GM12878 (cell line): ENCODE measurements at regions not wholly inside any gene's neighbourhood (a gene's known extent, or its start where the extent isn't known, plus 50 kb on each side); places are given as distances from the start of the nearest gene placed in this dataset.

Source experiments
- ATAC-seq: fragments of 200-7000 bp; cut with Tn5 transposase; 3 replicates; pipeline ENCODE4 v1.9.1; 2020; ENCODE audit warnings: mild to moderate bottlenecking, moderate library complexity
- BruUV-seq: library from RNA; stranded (reverse); fragments of 400-500 nt; replicated peaks from 2 replicates; lab custom pipeline; 2021; lab: Mats Ljungman, UMichigan
- CTCF ChIA-PET: fragments of 300-600 bp; sonication (Branson Sonifier 250); formaldehyde crosslinking; extraction: SDS; loops from one replicate; lab custom pipeline; 2021; ENCODE audit warnings: inconsistent platforms; lab: Yijun Ruan, JAX
- POLR2A ChIA-PET: fragments of 350-600 bp; formaldehyde crosslinking; extraction: SDS; loops from one replicate; lab custom pipeline; 2021; ENCODE audit warnings: inconsistent platforms; lab: Charles Lee
- RAD21 ChIA-PET: fragments of 300-600 bp; sonication (Branson Sonifier 250); formaldehyde crosslinking; loops from one replicate; lab custom pipeline; 2023; ENCODE audit warnings: antibody characterized with exemption; ENCODE audit not compliant: unreplicated experiment; lab: Charles Lee
- SMC1A ChIA-PET: fragments of 300-600 bp; sonication (Branson Sonifier 250); formaldehyde crosslinking; loops from one replicate; lab custom pipeline; 2023; ENCODE audit not compliant: unreplicated experiment, uncharacterized antibody; lab: Charles Lee
- DNase-seq: peaks from one replicate; pipeline ENCODE4 v3.0.0-alpha.2; 2011; ENCODE audit warnings: low read depth, low spot score
- FAIRE-seq: peaks from 3 replicates; lab custom pipeline; 2011; peaks lifted over from hg19 to GRCh38; lab: Jason Lieb, UNC
- H2AFZ ChIP-seq: 2 replicates; pipeline ENCODE4 v1.6.0; 2011; ENCODE audit warnings: low read depth, low read length, control low read depth; ENCODE audit not compliant: control insufficient read depth
- H3K27ac ChIP-seq: 2 replicates; pipeline ENCODE4 v1.5.1; 2011; ENCODE audit warnings: control low read depth; ENCODE audit not compliant: control insufficient read depth, insufficient read depth
- H3K27me3 ChIP-seq, 2 experiments: replicated peaks in 1 of 2; 2 replicates each; pipeline versions ENCODE4 v1.6.0 to v1.6.1; 2011; ENCODE audit warnings: low read length in 1 of 2; ENCODE audit not compliant: control insufficient read depth in 2 of 2, insufficient read depth in 2 of 2
- H3K36me3 ChIP-seq, 2 experiments: 2 replicates each; pipeline ENCODE4 v1.5.1; 2011; ENCODE audit warnings: low read length in 1 of 2; ENCODE audit not compliant: control insufficient read depth in 2 of 2, insufficient read depth in 2 of 2
- H3K4me1 ChIP-seq: 2 replicates; pipeline ENCODE4 v1.6.1; 2011; ENCODE audit warnings: mild to moderate bottlenecking, low read length, moderate library complexity, mixed read lengths; ENCODE audit not compliant: control insufficient read depth, insufficient read depth
- H3K4me2 ChIP-seq: 2 replicates; pipeline ENCODE4 v1.6.0; 2011; ENCODE audit warnings: control low read depth; ENCODE audit not compliant: control insufficient read depth, insufficient read depth
- H3K4me3 ChIP-seq: fragments of 200-600 bp; sonication (generic); 2 replicates; pipeline ENCODE4 v1.5.1; 2016
- H3K79me2 ChIP-seq: 2 replicates; pipeline ENCODE4 v1.6.0; 2011; ENCODE audit warnings: low read length; ENCODE audit not compliant: control insufficient read depth, insufficient read depth
- H3K9ac ChIP-seq: 2 replicates; pipeline ENCODE4 v1.8.0; 2011; ENCODE audit warnings: low read length, control low read depth, mixed read lengths; ENCODE audit not compliant: control insufficient read depth, insufficient read depth
- H3K9me3 ChIP-seq: replicated peaks from 3 replicates; pipeline ENCODE4 v1.5.1; 2011; ENCODE audit warnings: mild to moderate bottlenecking, low read length; ENCODE audit not compliant: control insufficient read depth, insufficient read depth
- H4K20me1 ChIP-seq: 2 replicates; pipeline ENCODE4 v1.6.0; 2011; ENCODE audit not compliant: control insufficient read depth, insufficient read depth
- CREB1 ChIP-seq: IDR thresholded peaks from 2 replicates; pipeline ENCODE4 v1.6.1; 2012; ENCODE audit warnings: low read depth, mild to moderate bottlenecking, inconsistent platforms
- CREM ChIP-seq: IDR thresholded peaks from 2 replicates; pipeline ENCODE4 v1.6.1; 2014; ENCODE audit warnings: antibody characterized with exemption, low read depth
- E2F8 ChIP-seq: fragments of 450-650 bp; IDR thresholded peaks from 2 replicates; pipeline ENCODE4 v1.6.1; 2018; ENCODE audit warnings: mild to moderate bottlenecking, low read depth, moderate library complexity; ENCODE audit not compliant: partially characterized antibody
- EED ChIP-seq: sonication (generic); IDR thresholded peaks from 2 replicates; pipeline ENCODE4 v1.6.1; 2016; ENCODE audit warnings: antibody characterized with exemption, low read depth
- HCFC1 ChIP-seq: fragments of 150-350 bp; IDR thresholded peaks from 2 replicates; pipeline ENCODE4 v1.6.1; 2014; ENCODE audit warnings: low read length
- IKZF2 ChIP-seq, 2 experiments: fragments of 450-650 bp; IDR thresholded peaks; 2 replicates each; pipeline ENCODE4 v1.6.1; 2017; ENCODE audit warnings: mild to moderate bottlenecking in 2 of 2, moderate library complexity in 2 of 2
- MEF2B ChIP-seq: fragments of 450-650 bp; IDR thresholded peaks from 2 replicates; pipeline ENCODE4 v1.6.1; 2018; ENCODE audit warnings: mild to moderate bottlenecking, moderate library complexity; ENCODE audit not compliant: partially characterized antibody, poor library complexity, severe bottlenecking
- MXI1 ChIP-seq: fragments of 150-350 bp; IDR thresholded peaks from 2 replicates; pipeline ENCODE4 v1.6.1; 2011; ENCODE audit warnings: low read depth, mild to moderate bottlenecking, inconsistent platforms, low read length, improper control_type of control experiment
- NBN ChIP-seq: fragments of 450-650 bp; IDR thresholded peaks from 2 replicates; pipeline ENCODE4 v1.6.1; 2016
- RAD51 ChIP-seq: fragments of 450-650 bp; IDR thresholded peaks from 2 replicates; pipeline ENCODE4 v1.6.1; 2016; ENCODE audit warnings: moderate library complexity, mild to moderate bottlenecking, inconsistent platforms
- RBBP5 ChIP-seq: fragments of 200-600 bp; sonication (generic); conservative IDR thresholded peaks from 2 replicates; pipeline ENCODE4 v1.6.1; 2016
- RELB ChIP-seq: fragments of 450-650 bp; IDR thresholded peaks from 2 replicates; pipeline ENCODE4 v1.6.1; 2017; ENCODE audit warnings: low read depth, mild to moderate bottlenecking, moderate library complexity
- SRF ChIP-seq, 2 experiments: IDR thresholded peaks; 2 replicates each; pipeline ENCODE4 v1.6.1; 2011; ENCODE audit warnings: low read depth in 2 of 2, low read length in 2 of 2, mild to moderate bottlenecking in 1 of 2, moderate library complexity in 1 of 2
- STAT3 ChIP-seq: IDR thresholded peaks from 2 replicates; pipeline ENCODE4 v1.6.1; 2011; ENCODE audit warnings: low read depth, low read length, improper control_type of control experiment
- YBX1 ChIP-seq: fragments of 450-650 bp; IDR thresholded peaks from 2 replicates; pipeline ENCODE4 v1.6.1; 2016; ENCODE audit warnings: antibody characterized with exemption
- ZNF207 ChIP-seq: fragments of 450-650 bp; IDR thresholded peaks from 2 replicates; pipeline ENCODE4 v1.6.1; 2014; ENCODE audit warnings: antibody characterized with exemption, mild to moderate bottlenecking, borderline replicate concordance
- ZNF687 ChIP-seq: fragments of 450-650 bp; IDR thresholded peaks from 2 replicates; pipeline ENCODE4 v1.6.1; 2017; ENCODE audit warnings: mild to moderate bottlenecking, moderate library complexity
- WGBS: methylation state at CpG from one replicate; pipeline ENCODE4 v1.1.6; 2016; ENCODE audit warnings: low lambda C conversion rate; ENCODE audit not compliant: insufficient replicate concordance, insufficient coverage; ENCODE audit errors: missing lambda C conversion rate; 5-methylcytosine and 5-hydroxymethylcytosine counted together
- in situ Hi-C: fragments of 300-500 bp; cut with MboI; formaldehyde crosslinking; loops from 9 replicates; pipeline ENCODE4 v1.14.3; 2018; ENCODE audit warnings: mixed read lengths
- intact Hi-C: fragments of 100-400 bp; cut with micrococcal nuclease; formaldehyde crosslinking; loops from one replicate; pipeline ENCODE4 v1.14.2; 2022; ENCODE audit not compliant: unreplicated experiment

- no peak for TF ChIP-seq CREM
- no peak for TF ChIP-seq EED
- TF ChIP-seq YBX1: no peak
Observed at GRCh38 chrX:113222305-113222704, 381.7 kb upstream of the AMOT start (continued).

- no peak for FAIRE-seq
- no peaks in the 10 kb centered on the region for H4K20me1 ChIP-seq
- no peak for ATAC-seq
- no peaks in the 10 kb centered on the region for H3K79me2 ChIP-seq
- no TSS peak for BruUV-seq
- intact Hi-C loops (no loop called here), in situ Hi-C loops (no loop called here)
- H3K4me2 ChIP-seq: no peak overlapping the region
- H3K27me3 ChIP-seq: no peaks in the 10 kb centered on the region
- H3K9me3 ChIP-seq: no peaks in the 10 kb centered on the region
- POLR2A ChIA-PET: no interaction called here
- 54% methylated on average over 9 of the region's 9 CpGs for WGBS
- H3K4me1 ChIP-seq: no peaks in the 10 kb centered on the region
- CTCF ChIA-PET: no interaction called here
- no peaks in the 10 kb centered on the region for H3K36me3 ChIP-seq
- no peak overlapping the region for H3K27ac ChIP-seq
- DNase-seq: no peak
- no peak overlapping the region for H3K9ac ChIP-seq
- SMC1A ChIA-PET: no interaction called here
- RAD21 ChIA-PET: no interaction called here
- no peak overlapping the region for H3K4me3 ChIP-seq
- no peak overlapping the region for H2AFZ ChIP-seq
- TF ChIP-seq RAD51: no peak
- TF ChIP-seq RELB: no peak
- TF ChIP-seq IKZF2 (IDR thresholded peaks at IDR 0.05): no peak
- TF ChIP-seq CREB1: no peak
- TF ChIP-seq ZNF687: no peak
- no peak for TF ChIP-seq MXI1
- TF ChIP-seq RBBP5: no peak
- TF ChIP-seq MEF2B: no peak
- no peak for TF ChIP-seq HCFC1
- no peak for TF ChIP-seq SRF (IDR thresholded peaks at IDR 0.05; ENCODE audit: low read depth in 2 of 2, low read length in 2 of 2)
- TF ChIP-seq NBN: no peak
- TF ChIP-seq STAT3: no peak
- no peak for TF ChIP-seq ZNF207
- no peak for TF ChIP-seq E2F8
Observed at GRCh38 chrX:113212052-113212451, 371.4 kb upstream of the AMOT start.
